ENCODE measurements at regions not wholly inside any gene's neighbourhood (a gene's known extent, or its start where the extent isn't known, plus 50 kb on each side); places are given as distances from the start of the nearest gene placed in this dataset.

DNA sequence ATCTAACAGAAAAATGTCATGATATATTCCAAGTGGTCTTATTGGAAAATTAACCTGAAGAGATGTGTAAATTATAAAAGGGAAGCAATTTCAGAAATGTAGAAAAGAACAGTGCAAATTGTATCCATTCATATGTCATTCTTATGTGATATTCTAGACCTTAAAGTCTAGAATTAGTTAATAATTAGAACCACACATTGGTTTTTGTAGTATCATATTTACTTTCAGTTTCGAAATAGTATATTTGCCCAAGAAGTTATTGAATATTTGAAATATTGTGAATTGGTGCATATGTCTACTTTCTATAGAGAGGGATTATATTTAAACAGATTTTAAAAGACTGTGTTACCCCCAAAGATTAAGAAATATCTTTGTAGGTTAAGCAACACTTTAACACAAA lies 1348.6 kb upstream of the ACVR2A start:
- ChIA-PET CTCF (no interaction called here), POLR2A (no interaction called here), RAD21 (ENCODE audit: low non-redundant PET in 1 of 2, low total read pairs in 2 of 2, uncharacterized antibody in 2 of 2, unreplicated experiment in 2 of 2) (no interaction called here)
- H3K9me2 ChIP-seq (ENCODE audit: insufficient read depth): no peaks in the 10 kb centered on the region
- BruUV-seq (replicated peaks): no TSS peak
- H3K4me3 ChIP-seq (replicated peaks in 1 of 2; ENCODE audit: low read depth in 1 of 2, low read length in 2 of 2): no peak overlapping the region
- no peak overlapping the region for H3K4me2 ChIP-seq (ENCODE audit: low read length)
- DNase-seq (ENCODE audit: low read depth, low spot score) (no peak), ATAC-seq (no peak)
- H3K27ac ChIP-seq (ENCODE audit: low read depth, low read length): no peak overlapping the region
- H3K9ac ChIP-seq (ENCODE audit: low read length): no peak overlapping the region
- H3K79me2 ChIP-seq (ENCODE audit: insufficient read depth, low read length): no peaks in the 10 kb centered on the region
- no peak overlapping the region for H2AFZ ChIP-seq (ENCODE audit: low read depth, low read length, poor library complexity, severe bottlenecking)
- no peaks in the 10 kb centered on the region for H4K20me1 ChIP-seq (ENCODE audit: insufficient read depth)
- no peaks in the 10 kb centered on the region for H3K4me1 ChIP-seq (ENCODE audit: control insufficient read depth in 1 of 2, insufficient read depth in 2 of 2, low read length in 2 of 2)
- intact Hi-C loops (cut with micrococcal nuclease): no loop called here
- TF ChIP-seq, protein P1, sequence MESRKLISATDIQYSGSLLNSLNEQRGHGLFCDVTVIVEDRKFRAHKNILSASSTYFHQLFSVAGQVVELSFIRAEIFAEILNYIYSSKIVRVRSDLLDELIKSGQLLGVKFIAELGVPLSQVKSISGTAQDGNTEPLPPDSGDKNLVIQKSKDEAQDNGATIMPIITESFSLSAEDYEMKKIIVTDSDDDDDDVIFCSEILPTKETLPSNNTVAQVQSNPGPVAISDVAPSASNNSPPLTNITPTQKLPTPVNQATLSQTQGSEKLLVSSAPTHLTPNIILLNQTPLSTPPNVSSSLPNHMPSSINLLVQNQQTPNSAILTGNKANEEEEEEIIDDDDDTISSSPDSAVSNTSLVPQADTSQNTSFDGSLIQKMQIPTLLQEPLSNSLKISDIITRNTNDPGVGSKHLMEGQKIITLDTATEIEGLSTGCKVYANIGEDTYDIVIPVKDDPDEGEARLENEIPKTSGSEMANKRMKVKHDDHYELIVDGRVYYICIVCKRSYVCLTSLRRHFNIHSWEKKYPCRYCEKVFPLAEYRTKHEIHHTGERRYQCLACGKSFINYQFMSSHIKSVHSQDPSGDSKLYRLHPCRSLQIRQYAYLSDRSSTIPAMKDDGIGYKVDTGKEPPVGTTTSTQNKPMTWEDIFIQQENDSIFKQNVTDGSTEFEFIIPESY (IDR thresholded peaks at IDR 0.05; ENCODE audit: extremely low read depth, insufficient replicate concordance, low read length): no peak
- no peak for TF ChIP-seq TCF7L2 (IDR thresholded peaks at IDR 0.05; ENCODE audit: borderline replicate concordance, extremely low read depth, insufficient read depth, insufficient read length)
- TF ChIP-seq JUND (IDR thresholded peaks at IDR 0.05): no peak
- TF ChIP-seq SP1 (IDR thresholded peaks at IDR 0.05; ENCODE audit: low read depth): no peak
- no peak for TF ChIP-seq SIN3A (IDR thresholded peaks at IDR 0.05; ENCODE audit: low read depth)
- no peak for TF ChIP-seq CEBPB (IDR thresholded peaks at IDR 0.05; ENCODE audit: low read depth)
- no peak for TF ChIP-seq ELF1 (IDR thresholded peaks at IDR 0.05; ENCODE audit: borderline replicate concordance, low read depth)
- no peak for TF ChIP-seq POLR2A (IDR thresholded peaks at IDR 0.05; ENCODE audit: borderline replicate concordance, extremely low read depth, insufficient read depth, insufficient read length)
- TF ChIP-seq POLR2AphosphoS5 (IDR thresholded peaks at IDR 0.05; ENCODE audit: low read depth, low read length): no peak
- TF ChIP-seq EGR1 (IDR thresholded peaks at IDR 0.05; ENCODE audit: low read depth): no peak
- no peak for TF ChIP-seq ZFX (IDR thresholded peaks at IDR 0.05)
- no peak for TF ChIP-seq EZH2 (IDR thresholded peaks at IDR 0.05)
- TF ChIP-seq, protein P2, sequence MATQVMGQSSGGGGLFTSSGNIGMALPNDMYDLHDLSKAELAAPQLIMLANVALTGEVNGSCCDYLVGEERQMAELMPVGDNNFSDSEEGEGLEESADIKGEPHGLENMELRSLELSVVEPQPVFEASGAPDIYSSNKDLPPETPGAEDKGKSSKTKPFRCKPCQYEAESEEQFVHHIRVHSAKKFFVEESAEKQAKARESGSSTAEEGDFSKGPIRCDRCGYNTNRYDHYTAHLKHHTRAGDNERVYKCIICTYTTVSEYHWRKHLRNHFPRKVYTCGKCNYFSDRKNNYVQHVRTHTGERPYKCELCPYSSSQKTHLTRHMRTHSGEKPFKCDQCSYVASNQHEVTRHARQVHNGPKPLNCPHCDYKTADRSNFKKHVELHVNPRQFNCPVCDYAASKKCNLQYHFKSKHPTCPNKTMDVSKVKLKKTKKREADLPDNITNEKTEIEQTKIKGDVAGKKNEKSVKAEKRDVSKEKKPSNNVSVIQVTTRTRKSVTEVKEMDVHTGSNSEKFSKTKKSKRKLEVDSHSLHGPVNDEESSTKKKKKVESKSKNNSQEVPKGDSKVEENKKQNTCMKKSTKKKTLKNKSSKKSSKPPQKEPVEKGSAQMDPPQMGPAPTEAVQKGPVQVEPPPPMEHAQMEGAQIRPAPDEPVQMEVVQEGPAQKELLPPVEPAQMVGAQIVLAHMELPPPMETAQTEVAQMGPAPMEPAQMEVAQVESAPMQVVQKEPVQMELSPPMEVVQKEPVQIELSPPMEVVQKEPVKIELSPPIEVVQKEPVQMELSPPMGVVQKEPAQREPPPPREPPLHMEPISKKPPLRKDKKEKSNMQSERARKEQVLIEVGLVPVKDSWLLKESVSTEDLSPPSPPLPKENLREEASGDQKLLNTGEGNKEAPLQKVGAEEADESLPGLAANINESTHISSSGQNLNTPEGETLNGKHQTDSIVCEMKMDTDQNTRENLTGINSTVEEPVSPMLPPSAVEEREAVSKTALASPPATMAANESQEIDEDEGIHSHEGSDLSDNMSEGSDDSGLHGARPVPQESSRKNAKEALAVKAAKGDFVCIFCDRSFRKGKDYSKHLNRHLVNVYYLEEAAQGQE (IDR thresholded peaks at IDR 0.05; ENCODE audit: low read depth): no peak
- no peaks in the 10 kb centered on the region for H3K36me3 ChIP-seq (ENCODE audit: control insufficient read depth in 1 of 2, insufficient read depth in 2 of 2, low read length in 2 of 2)
- H3K27me3 ChIP-seq (ENCODE audit: insufficient read depth, low read length): no peaks in the 10 kb centered on the region
- H3K9me3 ChIP-seq (ENCODE audit: control insufficient read depth in 1 of 2, insufficient read depth in 1 of 2, low read depth in 1 of 2, low read length in 2 of 2): no peaks in the 10 kb centered on the region
